ENCODE measurements at regions not wholly inside any gene's neighbourhood (a gene's known extent, or its start where the extent isn't known, plus 50 kb on each side); places are given as distances from the start of the nearest gene placed in this dataset.

GRCh38 chr3:118401887-118402286 is 632.8 kb downstream of the IGSF11 start:
- TF ChIP-seq EP300 (IDR thresholded peaks at IDR 0.05) (no peak), CTCF (IDR thresholded peaks at IDR 0.05) (no peak)
